Osteoblast (primary cell): ENCODE measurements at regions not wholly inside any gene's neighbourhood (a gene's known extent, or its start where the extent isn't known, plus 50 kb on each side); places are given as distances from the start of the nearest gene placed in this dataset.

ENCODE experiments used
- DNase-seq: peaks from one replicate; pipeline ENCODE4 v3.0.0; 2011; ENCODE audit warnings: low spot score, mixed read lengths; ENCODE audit not compliant: insufficient read length; ENCODE audit errors: missing footprints
- H2AFZ ChIP-seq: 2 replicates; pipeline ENCODE4 v1.6.0; 2011; ENCODE audit warnings: mild to moderate bottlenecking, low read length
- H3K27ac ChIP-seq: 2 replicates; pipeline ENCODE4 v1.5.1; 2011; ENCODE audit warnings: mild to moderate bottlenecking, low read depth, low read length, moderate library complexity
- H3K27me3 ChIP-seq: 2 replicates; pipeline ENCODE4 v1.6.0; 2012; ENCODE audit warnings: mild to moderate bottlenecking, control low read depth, inconsistent platforms, low read length, moderate library complexity; ENCODE audit not compliant: insufficient read depth
- H3K36me3 ChIP-seq: 2 replicates; pipeline ENCODE4 v1.5.1; 2011; ENCODE audit warnings: mild to moderate bottlenecking, low read length, control low read depth, moderate library complexity; ENCODE audit not compliant: insufficient read depth
- H3K4me1 ChIP-seq: 2 replicates; pipeline ENCODE4 v1.5.1; 2011; ENCODE audit warnings: mild to moderate bottlenecking, low read length, control low read depth, moderate library complexity; ENCODE audit not compliant: insufficient read depth
- H3K4me2 ChIP-seq: 2 replicates; pipeline ENCODE4 v1.6.0; 2011; ENCODE audit warnings: mild to moderate bottlenecking, low read length; ENCODE audit not compliant: insufficient read depth
- H3K4me3 ChIP-seq: fragments of 200-600 bp; sonication (generic); 3 replicates; pipeline ENCODE4 v1.5.1; 2012; ENCODE audit warnings: mild to moderate bottlenecking, low read length, inconsistent platforms; ENCODE audit not compliant: insufficient read depth
- H3K79me2 ChIP-seq: 2 replicates; pipeline ENCODE4 v1.6.0; 2012; ENCODE audit warnings: mild to moderate bottlenecking, low read length, control low read depth, inconsistent platforms; ENCODE audit not compliant: insufficient read depth
- H3K9me3 ChIP-seq: 2 replicates; pipeline ENCODE4 v1.5.1; 2011; ENCODE audit warnings: low read depth, low read length, control low read depth
- H4K20me1 ChIP-seq: 2 replicates; pipeline ENCODE4 v1.6.0; 2012; ENCODE audit warnings: mild to moderate bottlenecking, low read length, control low read depth; ENCODE audit not compliant: insufficient read depth
- CTCF ChIP-seq: IDR thresholded peaks from 2 replicates; pipeline ENCODE4 v1.5.1; 2011; ENCODE audit warnings: mild to moderate bottlenecking, low read depth, low read length, moderate library complexity; ENCODE audit errors: extremely low read depth

- no peak overlapping the region for H3K4me2 ChIP-seq
- no peak overlapping the region for H3K27ac ChIP-seq
- no peaks in the 10 kb centered on the region for H3K27me3 ChIP-seq
- no peak for DNase-seq
- H3K4me1 ChIP-seq, result no peaks in the 10 kb centered on the region
- no peak overlapping the region for H2AFZ ChIP-seq
- no peaks in the 10 kb centered on the region for H4K20me1 ChIP-seq
- no peak for TF ChIP-seq CTCF
- no peaks in the 10 kb centered on the region for H3K36me3 ChIP-seq
- H3K4me3 ChIP-seq, result no peak overlapping the region
- no peaks in the 10 kb centered on the region for H3K9me3 ChIP-seq
- H3K79me2 ChIP-seq, result no peaks in the 10 kb centered on the region
These were observed 689.5 kb upstream of the NCAM2 start for GRCh38 chr21:20308586-20309315.

- H4K20me1 ChIP-seq, result no peaks in the 10 kb centered on the region
- no peaks in the 10 kb centered on the region for H3K79me2 ChIP-seq
- no peaks in the 10 kb centered on the region for H3K36me3 ChIP-seq
- no peak for DNase-seq
- no peak overlapping the region for H3K4me3 ChIP-seq
- no peak for TF ChIP-seq CTCF
- H3K27ac ChIP-seq, result no peak overlapping the region
- H3K27me3 ChIP-seq, result no peaks in the 10 kb centered on the region
- no peaks in the 10 kb centered on the region for H3K9me3 ChIP-seq
- H2AFZ ChIP-seq, result no peak overlapping the region
- H3K4me1 ChIP-seq, result no peaks in the 10 kb centered on the region
- no peak overlapping the region for H3K4me2 ChIP-seq
These were observed 686.9 kb upstream of the NCAM2 start for GRCh38 chr21:20311234-20311787.

GRCh38 chr21:20313013-20313412 is 685.2 kb upstream of the NCAM2 start:
- Histone ChIP-seq H3K4me3 (no peak overlapping the region), H2AFZ (no peak overlapping the region), H3K79me2 (no peaks in the 10 kb centered on the region), H3K4me1 (no peaks in the 10 kb centered on the region), H3K4me2 (no peak overlapping the region), H4K20me1 (no peaks in the 10 kb centered on the region), H3K9me3 (no peaks in the 10 kb centered on the region), H3K27me3 (no peaks in the 10 kb centered on the region), H3K36me3 (no peaks in the 10 kb centered on the region), H3K27ac (no peak overlapping the region)
- no peak for TF ChIP-seq CTCF
- no peak for DNase-seq

GRCh38 chr21:20315042-20315441 is 683.2 kb upstream of the NCAM2 start:
- Histone ChIP-seq H3K27me3 (no peaks in the 10 kb centered on the region), H2AFZ (no peak overlapping the region), H3K36me3 (no peaks in the 10 kb centered on the region), H3K27ac (no peak overlapping the region), H3K4me1 (no peaks in the 10 kb centered on the region), H4K20me1 (no peaks in the 10 kb centered on the region), H3K79me2 (no peaks in the 10 kb centered on the region), H3K4me2 (no peak overlapping the region), H3K4me3 (no peak overlapping the region), H3K9me3 (no peaks in the 10 kb centered on the region)
- DNase-seq, result no peak
- no peak for TF ChIP-seq CTCF
